HFF-Myc (cell line): ENCODE measurements at regions not wholly inside any gene's neighbourhood (a gene's known extent, or its start where the extent isn't known, plus 50 kb on each side); places are given as distances from the start of the nearest gene placed in this dataset.

Experiments used
- DNase-seq: peaks from one replicate; pipeline ENCODE4 v3.0.0-alpha.2; 2011; ENCODE audit warnings: low read depth; ENCODE audit errors: extremely low read depth
- H3K4me3 ChIP-seq: replicated peaks from 2 replicates; pipeline ENCODE4 v1.5.1; 2011; ENCODE audit warnings: low read depth, mild to moderate bottlenecking, control low read depth, low read length
- CTCF ChIP-seq: IDR thresholded peaks from 2 replicates; pipeline ENCODE4 v1.5.1; 2012; ENCODE audit warnings: mild to moderate bottlenecking, low read depth, low read length, control low read depth; ENCODE audit errors: missing control alignments

- DNase-seq: no peak
- no peak overlapping the region for H3K4me3 ChIP-seq
- no peak for TF ChIP-seq CTCF
Measured at GRCh38 chr2:175836361-175836760, 165.7 kb downstream of the LNPK start.

GRCh38 chr2:175834477-175834876 is 167.6 kb downstream of the LNPK start:
- TF ChIP-seq CTCF: no peak
- no peak overlapping the region for H3K4me3 ChIP-seq
- no peak for DNase-seq

GRCh38 chr2:175832866-175833265 is 169.2 kb downstream of the LNPK start:
- DNase-seq: no peak
- no peak for TF ChIP-seq CTCF
- H3K4me3 ChIP-seq: no peak overlapping the region

GRCh38 chr2:175829741-175830140 is 172.3 kb downstream of the LNPK start:
- no peak for DNase-seq
- no peak for TF ChIP-seq CTCF
- H3K4me3 ChIP-seq: no peak overlapping the region

GRCh38 chr2:175827856-175828255 is 174.2 kb downstream of the LNPK start:
- DNase-seq: no peak
- H3K4me3 ChIP-seq: no peak overlapping the region
- TF ChIP-seq CTCF: no peak

- no peak for DNase-seq
- H3K4me3 ChIP-seq: no peak overlapping the region
- TF ChIP-seq CTCF: no peak
Measured at GRCh38 chr2:175824243-175824642, 177.8 kb downstream of the LNPK start.

- no peak overlapping the region for H3K4me3 ChIP-seq
- no peak for DNase-seq
- TF ChIP-seq CTCF: no peak
Measured at GRCh38 chr2:175823707-175824073, 178.4 kb downstream of the LNPK start.
